ENCODE measurements at regions not wholly inside any gene's neighbourhood (a gene's known extent, or its start where the extent isn't known, plus 50 kb on each side); places are given as distances from the start of the nearest gene placed in this dataset.

- TF ChIP-seq CTCF (conservative IDR thresholded peaks at IDR 0.05) (no peak), EZH2 (IDR thresholded peaks at IDR 0.05; ENCODE audit: low read depth) (no peak)
Measured at GRCh38 chr2:53087874-53088461, 679.6 kb upstream of the CHAC2 start.

Data from PC-9 (cell line).